GM19372 (cell line): ENCODE measurements at regions not wholly inside any gene's neighbourhood (a gene's known extent, or its start where the extent isn't known, plus 50 kb on each side); places are given as distances from the start of the nearest gene placed in this dataset.

Experiments used
- ATAC-seq: cut with Tn5 transposase; IDR thresholded peaks from one replicate; pipeline ENCODE4 v1.9.1; 2021; ENCODE audit warnings: mild to moderate bottlenecking, low read depth, moderate library complexity; ENCODE audit not compliant: unreplicated experiment

DNA sequence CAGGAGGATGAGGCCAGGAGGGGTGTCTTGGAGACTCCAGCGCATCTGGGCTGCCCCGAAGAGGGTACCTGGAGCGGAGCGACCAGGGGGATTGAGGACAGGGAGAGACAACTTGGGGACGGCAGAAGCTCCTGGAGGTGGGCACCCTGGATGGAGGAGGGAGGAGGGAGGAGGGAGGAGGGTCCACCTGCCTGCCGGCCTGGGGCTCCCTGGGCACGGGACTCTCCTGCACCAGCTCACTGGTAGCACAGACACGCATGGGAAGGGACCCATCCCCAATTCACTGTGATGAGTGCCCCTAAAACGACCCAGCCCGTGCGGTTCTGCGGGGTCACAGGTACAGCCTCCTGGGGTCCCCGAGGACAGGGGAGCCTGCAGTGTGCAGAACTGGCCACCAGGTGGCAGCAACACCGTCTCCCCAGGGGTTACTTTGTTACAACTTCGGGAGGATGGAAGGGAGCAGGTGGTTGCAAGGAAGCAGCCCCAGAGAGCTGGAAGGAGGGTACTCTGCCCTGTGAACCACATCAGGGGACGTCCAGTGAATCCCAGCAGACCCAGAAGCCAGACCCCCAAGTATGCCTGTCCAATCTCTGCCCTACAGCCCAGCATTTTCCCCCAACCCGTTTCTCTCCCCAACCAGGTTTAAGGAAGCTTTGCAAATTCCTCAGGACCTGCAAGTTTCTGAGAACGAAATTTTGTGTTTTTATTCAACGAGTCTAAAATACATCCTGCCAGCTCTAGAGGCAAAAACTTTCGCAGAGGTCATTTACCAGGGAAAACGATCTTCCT lies 482.4 kb downstream of the NPHP4 start:
- ATAC-seq: peak; percentile 63

GRCh38 chr1:5508669-5509330 lies 483.4 kb downstream of the NPHP4 start:
- ATAC-seq: no peak

GRCh38 chr1:5507340-5507739 lies 484.9 kb downstream of the NPHP4 start:
- ATAC-seq: no peak

DNA sequence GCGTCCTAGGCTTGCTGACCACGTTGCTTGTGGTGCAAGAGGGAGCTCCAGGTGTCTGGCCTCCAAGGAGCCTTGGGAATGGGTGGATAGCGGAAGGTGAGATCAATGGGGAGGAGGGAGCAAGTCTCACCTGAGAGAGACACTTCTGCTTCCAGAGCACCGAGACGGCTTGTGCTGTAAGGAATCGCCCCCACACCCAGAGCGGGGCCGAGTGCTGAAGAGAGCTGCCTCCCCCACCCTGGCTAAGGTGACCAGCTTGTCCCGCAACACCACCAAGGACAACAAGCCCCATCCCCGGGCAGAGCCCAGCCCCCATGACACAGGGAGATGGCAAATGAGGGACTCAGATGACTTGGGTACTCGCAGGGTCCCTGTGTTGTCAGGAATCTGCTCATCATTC lies 485.6 kb downstream of the NPHP4 start:
- ATAC-seq: no peak

GRCh38 chr1:5505944-5506343 lies 486.3 kb downstream of the NPHP4 start:
- ATAC-seq: no peak

- no peak for ATAC-seq
Observed at GRCh38 chr1:5504364-5504740, 487.9 kb downstream of the NPHP4 start.

DNA sequence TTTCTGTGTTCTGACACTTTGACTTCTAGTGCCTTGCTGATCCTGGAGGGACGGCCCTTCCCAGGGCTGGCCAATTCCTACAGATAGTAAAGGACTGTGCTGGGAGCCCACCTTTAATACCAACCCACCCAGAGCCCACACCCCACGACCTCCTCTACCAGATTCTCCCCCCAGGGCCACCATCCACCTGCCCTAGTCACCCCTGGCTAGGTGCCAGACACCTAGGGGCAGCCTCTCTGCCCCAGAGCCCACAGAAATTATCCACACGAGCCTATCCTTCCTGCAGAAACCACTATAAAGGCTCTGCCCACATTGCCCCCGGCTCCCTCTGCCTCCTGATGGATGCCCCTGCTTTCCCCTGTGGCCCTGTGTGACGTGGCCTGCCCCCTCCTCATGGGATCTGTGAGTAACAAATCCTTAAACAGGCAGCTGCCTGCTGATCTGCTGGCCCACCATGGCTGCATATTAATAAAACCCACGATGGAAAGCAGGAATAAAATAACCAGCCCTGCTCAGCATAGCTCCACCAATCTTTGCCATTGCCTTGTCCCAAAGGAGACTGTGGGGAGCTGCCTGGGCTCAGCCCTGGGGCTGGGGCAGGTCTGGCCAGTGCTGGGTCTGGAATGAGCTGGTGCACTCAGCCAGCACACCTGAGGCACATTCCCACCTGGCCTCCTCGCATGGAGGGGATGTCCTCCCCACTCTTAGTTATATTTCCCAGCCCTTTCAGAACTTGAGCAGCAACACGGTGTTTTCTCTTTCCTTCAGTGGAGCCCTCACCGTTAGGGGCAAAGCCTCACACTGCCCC lies 488.5 kb downstream of the NPHP4 start:
- ATAC-seq: no peak

GRCh38 chr1:5502311-5503194 lies 489.7 kb downstream of the NPHP4 start:
- no peak for ATAC-seq

GRCh38 chr1:5501206-5501930 lies 490.9 kb downstream of the NPHP4 start:
- no peak for ATAC-seq

DNA sequence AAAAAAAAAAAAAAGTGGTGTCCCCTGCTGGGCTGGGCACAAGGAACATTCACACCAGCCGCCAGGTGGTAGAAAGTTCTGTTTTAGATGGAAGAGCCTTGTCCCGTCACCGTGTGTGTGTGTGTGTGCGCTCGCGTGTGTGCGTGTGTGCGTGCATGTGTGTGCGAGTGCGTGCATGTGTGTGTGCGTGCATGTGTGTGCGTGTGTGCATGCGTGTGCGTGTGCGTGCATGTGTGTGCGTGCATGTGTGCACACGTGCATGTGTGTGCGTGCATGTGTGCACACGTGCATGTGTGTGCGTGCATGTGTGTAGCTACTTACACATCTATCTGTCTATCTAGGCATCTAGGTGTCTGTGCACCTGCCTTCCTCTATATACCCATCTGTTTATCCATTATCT lies 491.7 kb downstream of the NPHP4 start:
- ATAC-seq: no peak

DNA sequence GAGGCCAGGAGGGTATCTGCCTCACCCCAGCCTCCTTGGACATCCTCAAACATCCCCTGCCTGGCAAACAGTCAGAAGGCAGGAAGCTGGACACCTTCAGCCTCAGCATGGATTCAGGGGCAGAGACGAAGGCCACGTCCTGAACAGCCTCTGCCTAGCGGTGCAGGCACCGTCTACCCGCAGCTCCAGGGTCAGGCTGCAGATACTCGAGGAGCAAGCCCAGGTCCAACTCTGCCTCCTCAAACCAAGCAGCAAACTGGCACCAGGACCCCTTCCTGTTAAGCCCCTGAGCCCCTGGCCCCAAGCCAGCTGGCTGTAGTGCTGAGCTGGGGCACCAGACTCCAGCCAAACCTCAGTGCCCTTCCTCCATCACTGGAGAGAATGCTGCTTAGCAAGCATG lies 494.7 kb downstream of the NPHP4 start:
- ATAC-seq: no peak

DNA sequence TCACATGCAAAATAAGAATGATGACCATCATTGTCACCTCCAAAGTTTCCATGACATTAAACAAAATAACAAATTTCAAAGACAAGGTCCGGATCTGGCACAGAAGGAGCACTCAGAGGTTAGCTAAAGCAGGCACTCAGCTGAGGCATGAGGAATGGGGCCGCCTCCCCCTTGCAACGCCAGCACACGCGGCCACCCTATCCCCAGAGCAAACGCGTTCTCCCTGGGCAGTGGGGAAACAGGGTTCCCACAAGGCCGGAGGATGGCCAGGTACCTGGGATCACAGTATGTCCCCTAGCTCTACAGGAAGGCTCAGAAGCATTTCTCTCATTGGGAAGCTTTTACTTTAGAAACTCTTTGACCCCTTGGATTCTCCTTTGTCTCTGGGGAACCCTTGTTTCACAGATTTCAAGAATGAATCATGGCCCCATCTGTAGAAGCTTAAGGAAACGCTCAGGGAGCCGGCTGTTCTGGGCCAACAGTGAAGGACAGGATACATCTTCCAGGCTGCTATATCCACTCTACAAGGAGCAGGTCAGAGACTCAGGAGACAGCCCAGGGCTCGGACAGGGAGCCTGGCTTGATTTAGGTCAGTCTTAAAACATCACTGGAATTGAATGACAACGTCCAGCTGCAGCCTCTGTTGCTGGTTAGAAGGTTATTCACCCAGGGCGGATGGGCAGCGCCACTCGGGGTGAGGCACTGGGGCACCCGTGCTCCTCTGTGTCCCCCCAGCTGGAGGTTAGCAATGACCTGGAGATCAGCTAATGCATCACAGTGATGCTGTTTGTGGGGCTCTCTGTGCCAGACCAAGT lies 496.4 kb downstream of the NPHP4 start:
- no peak for ATAC-seq

GRCh38 chr1:5494518-5494917 lies 497.7 kb downstream of the NPHP4 start:
- no peak for ATAC-seq

- ATAC-seq: no peak
Observed at GRCh38 chr1:5493851-5494311, 498.3 kb downstream of the NPHP4 start.

- no peak for ATAC-seq
Observed at GRCh38 chr1:5493275-5493674, 498.9 kb downstream of the NPHP4 start.

DNA sequence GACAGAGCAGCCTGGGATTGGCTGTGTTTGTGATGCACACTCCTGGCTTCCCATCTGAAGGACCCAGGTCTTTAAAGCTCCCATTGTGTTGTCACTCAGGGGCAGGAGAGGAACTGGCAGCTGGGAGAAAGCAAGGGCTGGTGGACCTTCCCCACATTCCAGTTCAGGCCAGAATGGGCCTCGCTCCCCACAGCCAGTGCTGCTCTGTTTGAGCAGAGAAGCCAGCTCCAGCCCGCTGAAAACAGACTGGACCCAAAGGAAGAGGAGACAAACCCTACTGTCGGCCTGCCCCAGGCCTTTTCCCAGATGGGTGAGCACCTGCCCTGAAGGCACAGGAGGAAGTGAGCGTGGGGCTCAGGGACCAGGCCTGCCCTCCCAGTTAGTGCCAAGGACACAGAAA lies 499.4 kb downstream of the NPHP4 start:
- no peak for ATAC-seq

DNA sequence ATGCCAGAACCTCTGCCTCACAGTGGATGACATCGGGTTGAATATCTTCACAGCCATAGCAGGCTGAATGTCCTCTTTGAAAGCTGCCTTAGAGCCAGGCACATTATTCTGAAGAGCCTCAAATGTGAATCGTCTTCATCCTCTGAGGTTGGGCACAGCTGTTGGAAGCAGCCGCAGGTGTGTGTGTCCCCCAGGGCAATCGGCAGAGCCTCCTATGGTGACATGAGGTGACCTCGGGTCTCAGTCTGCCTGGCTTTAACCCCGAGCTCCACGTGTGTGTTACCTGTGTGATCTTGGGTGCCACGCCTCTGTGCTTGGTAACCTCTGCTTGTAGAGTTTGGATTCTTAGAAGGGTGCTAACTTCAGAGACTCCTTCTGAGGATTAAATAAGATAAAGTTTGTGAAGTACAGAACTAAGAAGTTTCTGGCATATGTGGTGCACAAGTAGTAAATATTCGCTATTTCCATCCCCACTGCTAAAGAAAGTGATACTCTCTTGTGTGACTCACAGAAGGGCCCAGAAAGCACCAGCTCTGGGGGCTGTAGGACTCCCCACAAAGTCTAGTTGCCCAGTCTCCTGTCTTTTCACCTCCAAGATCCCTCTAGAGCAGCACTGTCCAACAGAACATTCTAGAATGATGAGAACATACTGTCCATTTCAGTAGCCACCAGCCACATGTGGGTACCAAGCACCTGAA lies 500.9 kb downstream of the NPHP4 start:
- no peak for ATAC-seq

- no peak for ATAC-seq
Observed at GRCh38 chr1:5490635-5491034, 501.6 kb downstream of the NPHP4 start.
